ENCODE measurements at regions not wholly inside any gene's neighbourhood (a gene's known extent, or its start where the extent isn't known, plus 50 kb on each side); places are given as distances from the start of the nearest gene placed in this dataset.
"Not testable (repeated sequence)": the region's sequence is repeated elsewhere in the genome, so short reads cannot be mapped to it uniquely, and the experiment has no call there.

GRCh38 chr6:71079677-71080076 lies 122.8 kb upstream of the B3GAT2 start:
- Mint-ChIP-seq H3K27ac (no peak overlapping the region), H3K36me3 (ENCODE audit: low read depth) (no peaks in the 10 kb centered on the region), H3K4me1 (no peaks in the 10 kb centered on the region), H3K4me3 (no peak overlapping the region), H3K9me3 (peaks cover 4% of the 10 kb centered on the region), H3K27me3 (peaks cover 2% of the 10 kb centered on the region)
- CTCF ChIA-PET: no interaction called here
- DNase-seq: no peak
- POLR2A ChIA-PET: no interaction called here

GRCh38 chr6:71080133-71080532 lies 123.3 kb upstream of the B3GAT2 start:
- no peak for DNase-seq
- Mint-ChIP-seq H3K4me3 (no peak overlapping the region), H3K27me3 (peaks cover 2% of the 10 kb centered on the region), H3K4me1 (no peaks in the 10 kb centered on the region), H3K27ac (no peak overlapping the region), H3K36me3 (ENCODE audit: low read depth) (no peaks in the 10 kb centered on the region), H3K9me3 (peaks cover 4% of the 10 kb centered on the region)
- CTCF ChIA-PET: no interaction called here
- POLR2A ChIA-PET: no interaction called here

GRCh38 chr6:71080826-71081225 lies 124.0 kb upstream of the B3GAT2 start:
- Mint-ChIP-seq H3K27ac (no peak overlapping the region), H3K4me3 (no peak overlapping the region), H3K36me3 (ENCODE audit: low read depth) (no peaks in the 10 kb centered on the region), H3K4me1 (no peaks in the 10 kb centered on the region), H3K27me3 (no peaks in the 10 kb centered on the region), H3K9me3 (peaks cover 4% of the 10 kb centered on the region)
- ChIA-PET CTCF (no interaction called here), POLR2A (no interaction called here)
- DNase-seq: no peak

GRCh38 chr6:71082033-71082650 lies 125.3 kb upstream of the B3GAT2 start:
- Mint-ChIP-seq H3K27ac (no peak overlapping the region), H3K4me1 (no peaks in the 10 kb centered on the region), H3K4me3 (no peak overlapping the region), H3K27me3 (no peaks in the 10 kb centered on the region), H3K36me3 (ENCODE audit: low read depth) (no peaks in the 10 kb centered on the region), H3K9me3 (peaks cover 4% of the 10 kb centered on the region)
- no peak for DNase-seq
- POLR2A ChIA-PET: no interaction called here
- CTCF ChIA-PET: interaction anchor here (0.5 to 0.6 kb wide), 2 partner anchors 23 to 148 kb away, joined by 3 read pairs; no protein-coding TSS in a partner anchor

- H3K4me1 Mint-ChIP-seq: no peaks in the 10 kb centered on the region
- no peak for DNase-seq
- H3K4me3 Mint-ChIP-seq: no peak overlapping the region
- ChIA-PET POLR2A (no interaction called here), CTCF (no interaction called here)
- H3K36me3 Mint-ChIP-seq (ENCODE audit: low read depth): no peaks in the 10 kb centered on the region
- no peak overlapping the region for H3K27ac Mint-ChIP-seq
- H3K27me3 Mint-ChIP-seq: no peaks in the 10 kb centered on the region
- H3K9me3 Mint-ChIP-seq: peaks cover 3% of the 10 kb centered on the region
Observed at GRCh38 chr6:71083308-71083820, 126.5 kb upstream of the B3GAT2 start.

GRCh38 chr6:71088166-71088565 lies 131.3 kb upstream of the B3GAT2 start:
- H3K4me1 Mint-ChIP-seq: no peaks in the 10 kb centered on the region
- no peak overlapping the region for H3K27ac Mint-ChIP-seq
- H3K36me3 Mint-ChIP-seq (ENCODE audit: low read depth): no peaks in the 10 kb centered on the region
- no peaks in the 10 kb centered on the region for H3K9me3 Mint-ChIP-seq
- CTCF ChIA-PET: no interaction called here
- no peaks in the 10 kb centered on the region for H3K27me3 Mint-ChIP-seq
- H3K4me3 Mint-ChIP-seq: no peak overlapping the region
- POLR2A ChIA-PET: no interaction called here
- no peak for DNase-seq

- DNase-seq: no peak
- Mint-ChIP-seq H3K27me3 (no peaks in the 10 kb centered on the region), H3K4me3 (no peak overlapping the region), H3K36me3 (ENCODE audit: low read depth) (no peaks in the 10 kb centered on the region), H3K4me1 (no peaks in the 10 kb centered on the region), H3K9me3 (no peaks in the 10 kb centered on the region), H3K27ac (no peak overlapping the region)
- ChIA-PET CTCF (no interaction called here), POLR2A (no interaction called here)
Observed at GRCh38 chr6:71090217-71090616, 133.4 kb upstream of the B3GAT2 start.

GRCh38 chr6:71091167-71091566 lies 134.3 kb upstream of the B3GAT2 start:
- no peak overlapping the region for H3K4me3 Mint-ChIP-seq
- no peaks in the 10 kb centered on the region for H3K9me3 Mint-ChIP-seq
- H3K4me1 Mint-ChIP-seq: no peaks in the 10 kb centered on the region
- no peaks in the 10 kb centered on the region for H3K36me3 Mint-ChIP-seq (ENCODE audit: low read depth)
- ChIA-PET CTCF (no interaction called here), POLR2A (no interaction called here)
- no peak overlapping the region for H3K27ac Mint-ChIP-seq
- DNase-seq: no peak
- no peaks in the 10 kb centered on the region for H3K27me3 Mint-ChIP-seq

GRCh38 chr6:71091956-71092355 lies 135.1 kb upstream of the B3GAT2 start:
- DNase-seq: no peak
- ChIA-PET CTCF (no interaction called here), POLR2A (no interaction called here)
- Mint-ChIP-seq H3K4me1 (no peaks in the 10 kb centered on the region), H3K4me3 (no peak overlapping the region), H3K36me3 (ENCODE audit: low read depth) (no peaks in the 10 kb centered on the region), H3K27ac (no peak overlapping the region), H3K27me3 (peaks cover 1% of the 10 kb centered on the region), H3K9me3 (no peaks in the 10 kb centered on the region)

- H3K9me3 Mint-ChIP-seq; POLR2A ChIA-PET; DNase-seq; H3K27me3 Mint-ChIP-seq; H3K4me1 Mint-ChIP-seq; H3K27ac Mint-ChIP-seq; H3K36me3 Mint-ChIP-seq (ENCODE audit: low read depth); CTCF ChIA-PET; H3K4me3 Mint-ChIP-seq: not testable (repeated sequence)
Observed at GRCh38 chr6:71097264-71097663, 140.4 kb upstream of the B3GAT2 start.

- Mint-ChIP-seq H3K36me3 (ENCODE audit: low read depth) (no peaks in the 10 kb centered on the region), H3K4me1 (no peaks in the 10 kb centered on the region), H3K4me3 (no peak overlapping the region), H3K27ac (no peak overlapping the region), H3K27me3 (peaks cover 1% of the 10 kb centered on the region), H3K9me3 (peaks cover 4% of the 10 kb centered on the region)
- ChIA-PET CTCF (no interaction called here), POLR2A (no interaction called here)
- DNase-seq: no peak
Observed at GRCh38 chr6:71099649-71100048, 142.8 kb upstream of the B3GAT2 start.

GRCh38 chr6:71103130-71103529 lies 146.3 kb upstream of the B3GAT2 start:
- Mint-ChIP-seq H3K4me3 (no peak overlapping the region), H3K27ac (no peak overlapping the region), H3K9me3 (peaks cover 4% of the 10 kb centered on the region), H3K4me1 (no peaks in the 10 kb centered on the region), H3K36me3 (ENCODE audit: low read depth) (no peaks in the 10 kb centered on the region), H3K27me3 (peaks cover 3% of the 10 kb centered on the region)
- ChIA-PET CTCF (no interaction called here), POLR2A (no interaction called here)
- DNase-seq: no peak

GRCh38 chr6:71103641-71104040 lies 146.8 kb upstream of the B3GAT2 start:
- DNase-seq: no peak
- Mint-ChIP-seq H3K9me3 (peaks cover 4% of the 10 kb centered on the region), H3K27ac (no peak overlapping the region), H3K27me3 (peaks cover 3% of the 10 kb centered on the region), H3K4me3 (no peak overlapping the region), H3K4me1 (no peaks in the 10 kb centered on the region), H3K36me3 (ENCODE audit: low read depth) (no peaks in the 10 kb centered on the region)
- POLR2A ChIA-PET: no interaction called here
- CTCF ChIA-PET: no interaction called here

- no peaks in the 10 kb centered on the region for H3K4me1 Mint-ChIP-seq
- POLR2A ChIA-PET: no interaction called here
- CTCF ChIA-PET: no interaction called here
- H3K36me3 Mint-ChIP-seq (ENCODE audit: low read depth): no peaks in the 10 kb centered on the region
- no peak for DNase-seq
- H3K27me3 Mint-ChIP-seq: peaks cover 5% of the 10 kb centered on the region
- H3K4me3 Mint-ChIP-seq: no peak overlapping the region
- no peaks in the 10 kb centered on the region for H3K9me3 Mint-ChIP-seq
- no peak overlapping the region for H3K27ac Mint-ChIP-seq
Observed at GRCh38 chr6:71106276-71106675, 149.4 kb upstream of the B3GAT2 start.

Measured in activated CD4-positive, alpha-beta T cell treated with anti-CD3 and anti-CD28 coated beads, Interleukin-2, amount 10 ng/mL, durations not matched to agents 7 days and 5 days (primary cell).